PFSK-1 (cell line): ENCODE measurements at regions not wholly inside any gene's neighbourhood (a gene's known extent, or its start where the extent isn't known, plus 50 kb on each side); places are given as distances from the start of the nearest gene placed in this dataset.

Experiments
- FOXP2 ChIP-seq: optimal IDR thresholded peaks from 2 replicates; pipeline ENCODE3; 2011; ENCODE audit warnings: borderline replicate concordance, control low read depth, inconsistent platforms; ENCODE audit not compliant: insufficient read depth; ENCODE audit errors: extremely low read length, extremely low read depth
- POLR2AphosphoS5 ChIP-seq: IDR thresholded peaks from 2 replicates; pipeline ENCODE4 v1.6.1; 2012; ENCODE audit warnings: low read depth, mild to moderate bottlenecking, control low read depth, low read length, moderate library complexity
- SIN3A ChIP-seq: IDR thresholded peaks from 2 replicates; pipeline ENCODE4 v1.6.1; 2012; ENCODE audit warnings: mild to moderate bottlenecking, low read length, moderate library complexity, borderline replicate concordance; ENCODE audit not compliant: insufficient read depth
- TAF1 ChIP-seq: IDR thresholded peaks from 2 replicates; pipeline ENCODE4 v1.6.1; 2012; ENCODE audit warnings: low read length, control low read depth, borderline replicate concordance; ENCODE audit not compliant: insufficient read depth
- TF ChIP-seq, protein P1 (sequence below), 2 experiments: IDR thresholded peaks; 2 replicates each; pipeline versions ENCODE4 v1.6.1 to v1.8.0; 2011 to 2012; ENCODE audit warnings: low read depth in 2 of 2, low read length in 2 of 2, control low read depth in 1 of 2, inconsistent platforms in 1 of 2, mild to moderate bottlenecking in 1 of 2, moderate library complexity in 1 of 2; ENCODE audit not compliant: insufficient read depth in 1 of 2

DNA sequence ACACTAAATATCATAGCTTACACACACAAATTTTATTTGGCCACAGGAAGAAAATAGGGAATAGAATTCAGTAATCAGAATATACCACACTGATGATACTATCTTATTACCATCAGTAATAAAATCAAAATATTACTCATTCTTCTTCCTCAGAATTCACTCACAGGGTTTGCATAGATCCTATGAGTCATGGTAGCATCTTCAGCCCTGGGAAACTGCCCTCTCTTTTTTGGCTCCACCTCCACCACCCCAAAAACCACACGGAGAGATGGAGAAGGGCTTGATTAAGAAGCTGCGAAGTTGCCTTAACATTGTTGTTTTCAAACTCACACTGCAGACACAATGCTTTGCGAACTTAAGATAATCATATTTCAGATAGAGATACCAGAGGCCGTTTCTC, 154.1 kb upstream of the AHR start:
- TF ChIP-seq FOXP2 (no peak), POLR2AphosphoS5 (no peak), TAF1 (no peak), SIN3A (no peak)
- TF ChIP-seq, protein P1, sequence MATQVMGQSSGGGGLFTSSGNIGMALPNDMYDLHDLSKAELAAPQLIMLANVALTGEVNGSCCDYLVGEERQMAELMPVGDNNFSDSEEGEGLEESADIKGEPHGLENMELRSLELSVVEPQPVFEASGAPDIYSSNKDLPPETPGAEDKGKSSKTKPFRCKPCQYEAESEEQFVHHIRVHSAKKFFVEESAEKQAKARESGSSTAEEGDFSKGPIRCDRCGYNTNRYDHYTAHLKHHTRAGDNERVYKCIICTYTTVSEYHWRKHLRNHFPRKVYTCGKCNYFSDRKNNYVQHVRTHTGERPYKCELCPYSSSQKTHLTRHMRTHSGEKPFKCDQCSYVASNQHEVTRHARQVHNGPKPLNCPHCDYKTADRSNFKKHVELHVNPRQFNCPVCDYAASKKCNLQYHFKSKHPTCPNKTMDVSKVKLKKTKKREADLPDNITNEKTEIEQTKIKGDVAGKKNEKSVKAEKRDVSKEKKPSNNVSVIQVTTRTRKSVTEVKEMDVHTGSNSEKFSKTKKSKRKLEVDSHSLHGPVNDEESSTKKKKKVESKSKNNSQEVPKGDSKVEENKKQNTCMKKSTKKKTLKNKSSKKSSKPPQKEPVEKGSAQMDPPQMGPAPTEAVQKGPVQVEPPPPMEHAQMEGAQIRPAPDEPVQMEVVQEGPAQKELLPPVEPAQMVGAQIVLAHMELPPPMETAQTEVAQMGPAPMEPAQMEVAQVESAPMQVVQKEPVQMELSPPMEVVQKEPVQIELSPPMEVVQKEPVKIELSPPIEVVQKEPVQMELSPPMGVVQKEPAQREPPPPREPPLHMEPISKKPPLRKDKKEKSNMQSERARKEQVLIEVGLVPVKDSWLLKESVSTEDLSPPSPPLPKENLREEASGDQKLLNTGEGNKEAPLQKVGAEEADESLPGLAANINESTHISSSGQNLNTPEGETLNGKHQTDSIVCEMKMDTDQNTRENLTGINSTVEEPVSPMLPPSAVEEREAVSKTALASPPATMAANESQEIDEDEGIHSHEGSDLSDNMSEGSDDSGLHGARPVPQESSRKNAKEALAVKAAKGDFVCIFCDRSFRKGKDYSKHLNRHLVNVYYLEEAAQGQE (IDR thresholded peaks at IDR 0.05; ENCODE audit: insufficient read depth in 1 of 2, low read depth in 2 of 2, low read length in 2 of 2) = no peak

DNA sequence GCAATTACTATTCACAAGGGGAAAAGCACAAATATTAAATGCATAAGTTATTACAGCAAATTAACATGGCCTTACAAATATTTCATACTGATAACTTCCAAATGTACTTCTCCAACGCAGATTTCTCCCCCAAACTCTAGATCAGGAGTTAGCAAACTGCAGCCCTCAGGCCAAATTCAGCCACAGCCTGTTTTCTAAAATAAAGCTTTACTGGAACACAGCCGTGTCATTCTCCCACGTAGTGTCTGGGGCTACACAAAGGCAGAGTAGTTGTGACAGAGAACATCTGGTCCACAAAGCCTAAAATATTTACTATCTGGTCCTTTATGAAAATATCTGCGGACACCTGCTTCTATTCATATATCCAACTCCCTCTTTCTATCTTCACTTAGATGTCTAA, 151.8 kb upstream of the AHR start:
- TF ChIP-seq SIN3A (no peak), FOXP2 (no peak), POLR2AphosphoS5 (no peak), TAF1 (no peak)
- TF ChIP-seq, protein P1 (IDR thresholded peaks at IDR 0.05; ENCODE audit: insufficient read depth in 1 of 2, low read depth in 2 of 2, low read length in 2 of 2) = no peak

DNA sequence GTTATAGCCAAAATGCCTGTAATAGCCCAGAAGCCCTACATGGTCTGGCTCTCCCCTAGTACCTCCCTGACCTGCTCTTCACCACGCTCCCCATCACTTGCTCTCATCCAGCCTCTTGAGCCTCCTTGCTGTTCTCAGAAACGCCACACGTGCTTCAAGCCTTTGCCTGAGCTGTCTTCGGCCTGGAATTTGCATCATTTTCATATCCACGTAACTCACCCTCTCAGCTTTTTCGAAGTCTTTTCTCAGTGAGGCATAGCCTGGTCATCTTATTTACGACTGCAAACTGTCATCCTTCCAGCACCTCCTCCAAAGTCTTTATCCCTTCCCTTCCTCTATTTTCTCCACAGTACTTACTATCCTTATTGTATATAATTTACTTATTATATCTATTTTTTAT, 151.0 kb upstream of the AHR start:
- TF ChIP-seq SIN3A (no peak), TAF1 (no peak), FOXP2 (no peak), POLR2AphosphoS5 (no peak)
- TF ChIP-seq, protein P1 (IDR thresholded peaks at IDR 0.05; ENCODE audit: insufficient read depth in 1 of 2, low read depth in 2 of 2, low read length in 2 of 2) = no peak

DNA sequence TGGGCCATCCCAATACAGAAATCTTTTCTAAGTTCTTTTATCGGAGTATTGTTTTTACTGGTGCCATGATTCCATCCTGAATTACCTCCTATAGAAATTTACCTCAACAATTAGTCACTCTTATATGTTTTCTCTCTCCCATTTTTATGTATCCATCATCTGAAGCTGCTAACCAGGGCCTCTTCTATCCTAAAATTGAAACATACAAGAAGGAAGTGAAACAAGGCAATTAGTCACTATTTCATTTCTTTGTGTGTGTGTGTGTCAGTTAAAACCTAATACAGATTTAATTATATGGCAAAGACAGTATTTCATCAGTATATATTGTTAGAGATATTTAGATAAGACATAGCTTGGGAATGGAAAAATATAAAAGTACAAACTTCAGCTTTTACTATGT, 148.4 kb upstream of the AHR start:
- no peak for TF ChIP-seq FOXP2
- TF ChIP-seq, protein P1 (IDR thresholded peaks at IDR 0.05; ENCODE audit: insufficient read depth in 1 of 2, low read depth in 2 of 2, low read length in 2 of 2) = no peak
- no peak for TF ChIP-seq POLR2AphosphoS5
- no peak for TF ChIP-seq TAF1
- no peak for TF ChIP-seq SIN3A

DNA sequence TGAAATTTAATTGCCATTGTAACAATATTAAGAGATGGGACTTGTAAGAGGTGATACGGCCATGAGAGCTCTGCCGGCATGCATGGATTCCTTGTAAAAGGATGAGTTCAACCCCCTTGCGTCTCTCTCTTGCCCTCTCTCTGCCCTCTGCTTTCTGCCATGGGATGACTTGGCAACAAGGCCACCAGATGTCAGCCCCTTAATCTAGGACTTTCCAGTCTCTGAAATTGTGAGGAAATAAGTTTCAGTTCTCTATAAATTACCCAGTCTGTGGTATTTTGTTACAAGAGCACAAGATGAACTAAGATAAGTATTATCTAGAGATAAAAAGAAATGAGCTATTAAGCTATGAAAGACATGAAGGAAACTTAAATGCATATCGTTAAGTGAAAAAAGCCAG, 145.7 kb upstream of the AHR start:
- TF ChIP-seq TAF1 = no peak
- TF ChIP-seq FOXP2 = no peak
- TF ChIP-seq, protein P1 (IDR thresholded peaks at IDR 0.05; ENCODE audit: insufficient read depth in 1 of 2, low read depth in 2 of 2, low read length in 2 of 2) = no peak
- no peak for TF ChIP-seq SIN3A
- no peak for TF ChIP-seq POLR2AphosphoS5
